CD4-positive, alpha-beta T cell (primary cell): ENCODE measurements at regions not wholly inside any gene's neighbourhood (a gene's known extent, or its start where the extent isn't known, plus 50 kb on each side); places are given as distances from the start of the nearest gene placed in this dataset.

Experiments used
- ATAC-seq: fragments of 200-7000 bp; cut with Tn5 transposase; one replicate; pipeline ENCODE4 v1.10.0; 2022; ENCODE audit warnings: mild to moderate bottlenecking; ENCODE audit not compliant: poor library complexity
- CTCF ChIA-PET: fragments of 350-600 bp; sonication (Branson Sonifier 250); formaldehyde crosslinking; loops from one replicate; lab custom pipeline; 2021; ENCODE audit warnings: antibody characterized with exemption, inconsistent platforms; lab: Charles Lee
- POLR2A ChIA-PET: fragments of 350-600 bp; sonication (Branson Sonifier 250); formaldehyde crosslinking; loops from one replicate; lab custom pipeline; 2021; ENCODE audit warnings: antibody characterized with exemption, inconsistent platforms; lab: Charles Lee
- DNase-seq, 14 experiments: peaks; one replicate each; pipeline ENCODE4 v3.0.0-alpha.2; 2013 to 2020; ENCODE audit warnings: mixed read lengths in 2 of 14
- H3K27ac ChIP-seq, 2 donors: one replicate each; pipeline versions ENCODE4 v1.5.1 to v1.7.0; 2013; ENCODE audit warnings: low read length in 2 of 2, low read depth in 1 of 2, mild to moderate bottlenecking in 1 of 2
- H3K27me3 ChIP-seq, 2 experiments: 1 replicate in 1 of 2; 2 replicates in 1 of 2; pipeline versions ENCODE4 v1.6.1 to v1.7.0; 2013; ENCODE audit warnings: low read length in 2 of 2, control low read depth in 1 of 2, mild to moderate bottlenecking in 1 of 2, moderate library complexity in 1 of 2; ENCODE audit not compliant: insufficient read depth in 2 of 2, control insufficient read depth in 1 of 2
- H3K36me3 ChIP-seq: one replicate; pipeline ENCODE4 v1.6.1; 2013; ENCODE audit warnings: low read length, control low read depth; ENCODE audit not compliant: insufficient read depth
- H3K4me1 ChIP-seq: one replicate; pipeline ENCODE4 v1.6.1; 2013; ENCODE audit warnings: low read length, control low read depth; ENCODE audit not compliant: insufficient read depth
- H3K4me3 ChIP-seq: one replicate; pipeline ENCODE4 v1.5.1; 2013; ENCODE audit warnings: mild to moderate bottlenecking, low read length, moderate library complexity
- H3K9me3 ChIP-seq, 2 experiments: 1 replicate in 1 of 2; 2 replicates in 1 of 2; pipeline versions ENCODE4 v1.6.1 to v1.7.0; 2013; ENCODE audit warnings: low read length in 2 of 2, mild to moderate bottlenecking in 2 of 2, control low read depth in 1 of 2, moderate library complexity in 1 of 2; ENCODE audit not compliant: control insufficient read depth in 1 of 2, insufficient read depth in 1 of 2
- H3K27ac Mint-ChIP-seq: one replicate; pipeline ENCODE4 v1.8.0; 2020; ENCODE audit warnings: mixed read lengths
- H3K27me3 Mint-ChIP-seq: one replicate; pipeline ENCODE4 v1.8.0; 2021; ENCODE audit warnings: mixed read lengths
- H3K36me3 Mint-ChIP-seq: one replicate; pipeline ENCODE4 v1.8.0; 2021; ENCODE audit warnings: low read depth, mixed read lengths
- H3K4me1 Mint-ChIP-seq: one replicate; pipeline ENCODE4 v1.8.0; 2021; ENCODE audit warnings: low read depth, mixed read lengths
- H3K4me3 Mint-ChIP-seq: one replicate; pipeline ENCODE4 v1.8.0; 2020; ENCODE audit warnings: mild to moderate bottlenecking, mixed read lengths
- H3K9me3 Mint-ChIP-seq: one replicate; pipeline ENCODE4 v1.8.0; 2020; ENCODE audit warnings: mixed read lengths
- CTCF ChIP-seq: fragments of 200-600 bp; IDR thresholded peaks from one replicate; pipeline ENCODE4 v1.8.0; 2022; ENCODE audit warnings: antibody characterized with exemption, mild to moderate bottlenecking
- intact Hi-C, 2 experiments: fragments of 100-400 bp; cut with DNase I in 1 of 2; cut with micrococcal nuclease in 1 of 2; formaldehyde crosslinking; loops; one replicate each; pipeline versions ENCODE4 v1.15.1 to v1.9.0; 2023 to 2025; cut with DNase I, micrococcal nuclease

DNA sequence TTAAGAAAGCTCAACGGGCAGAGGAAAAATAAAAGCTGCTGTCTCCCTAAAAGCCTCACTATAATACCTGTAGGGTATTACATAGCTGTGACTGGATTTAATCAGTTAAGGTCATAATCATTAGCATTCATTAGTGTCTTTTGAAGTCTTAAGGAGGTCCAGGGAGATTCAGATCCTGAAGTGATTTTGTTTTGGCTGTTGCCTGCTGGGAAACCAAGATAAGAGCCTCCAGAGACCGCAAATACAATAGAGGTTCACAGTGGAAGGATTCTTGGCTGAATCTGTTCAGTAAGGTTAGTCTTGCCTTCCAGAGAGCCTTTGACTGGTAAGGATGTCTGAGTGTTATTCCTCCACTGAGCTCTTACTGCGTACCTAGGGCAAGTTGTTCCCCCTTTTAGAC lies 54.0 kb upstream of the TNFRSF19 start:
- intact Hi-C loops, result no loop called here
- Mint-ChIP-seq H3K4me3 (no peak overlapping the region), H3K4me1 (no peaks in the 10 kb centered on the region), H3K27me3 (peaks cover 57% of the 10 kb centered on the region), H3K27ac (no peak overlapping the region), H3K36me3 (no peaks in the 10 kb centered on the region), H3K9me3 (no peaks in the 10 kb centered on the region)
- Histone ChIP-seq H3K27ac (no peak overlapping the region), H3K9me3 (no peaks in the 10 kb centered on the region), H3K27me3 (peaks cover 4 to 14% of the 10 kb centered on the region in 2 experiments), H3K4me1 (no peaks in the 10 kb centered on the region), H3K4me3 (no peak overlapping the region), H3K36me3 (no peaks in the 10 kb centered on the region)
- POLR2A ChIA-PET, result no interaction called here
- no peak for DNase-seq
- no peak for TF ChIP-seq CTCF
- CTCF ChIA-PET, result no interaction called here
- ATAC-seq, result no peak

DNA sequence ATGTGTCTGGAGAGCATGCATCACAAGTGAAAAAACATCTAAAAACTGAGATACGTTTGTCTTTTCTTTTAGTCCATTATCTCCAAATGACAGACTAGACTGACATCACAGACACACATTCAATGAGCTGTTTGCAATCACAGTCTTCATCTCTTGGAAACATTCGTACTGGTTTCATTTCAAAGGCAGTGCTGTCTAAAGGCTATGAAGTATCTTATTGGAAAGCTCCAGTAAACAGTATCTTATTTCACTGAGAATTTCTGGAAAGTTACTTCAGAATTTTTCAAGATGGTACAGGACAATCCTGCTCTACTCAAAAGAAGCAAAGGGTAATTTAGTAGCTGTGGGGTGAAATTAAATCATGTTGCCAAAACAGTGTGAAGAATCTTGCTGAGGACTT lies 53.5 kb upstream of the TNFRSF19 start:
- intact Hi-C loops, result no loop called here
- Histone ChIP-seq H3K27me3 (peaks cover 4 to 9% of the 10 kb centered on the region in 2 experiments), H3K4me1 (no peaks in the 10 kb centered on the region), H3K9me3 (no peaks in the 10 kb centered on the region), H3K4me3 (no peak overlapping the region), H3K27ac (no peak overlapping the region), H3K36me3 (no peaks in the 10 kb centered on the region)
- H3K4me1 Mint-ChIP-seq, result no peaks in the 10 kb centered on the region
- H3K36me3 Mint-ChIP-seq, result no peaks in the 10 kb centered on the region
- no peak for ATAC-seq
- peaks cover 52% of the 10 kb centered on the region for H3K27me3 Mint-ChIP-seq
- ChIA-PET POLR2A (no interaction called here), CTCF (no interaction called here)
- no peak for DNase-seq
- H3K27ac Mint-ChIP-seq, result no peak overlapping the region
- H3K4me3 Mint-ChIP-seq, result no peak overlapping the region
- H3K9me3 Mint-ChIP-seq, result no peaks in the 10 kb centered on the region
- no peak for TF ChIP-seq CTCF

- H3K4me3 ChIP-seq, result no peak overlapping the region
- no peaks in the 10 kb centered on the region for H3K9me3 ChIP-seq
- no peak for DNase-seq
- no peak overlapping the region for H3K4me3 Mint-ChIP-seq
- no peaks in the 10 kb centered on the region for H3K4me1 Mint-ChIP-seq
- no peak overlapping the region for H3K27ac Mint-ChIP-seq
- no peaks in the 10 kb centered on the region for H3K9me3 Mint-ChIP-seq
- H3K4me1 ChIP-seq, result no peaks in the 10 kb centered on the region
- no peaks in the 10 kb centered on the region for H3K36me3 ChIP-seq
- intact Hi-C loops, result no loop called here
- peaks cover 0 to 4% of the 10 kb centered on the region in 2 experiments for H3K27me3 ChIP-seq
- H3K27me3 Mint-ChIP-seq, result peaks cover 42% of the 10 kb centered on the region
- CTCF ChIA-PET, result no interaction called here
- H3K27ac ChIP-seq, result no peak overlapping the region
- ATAC-seq, result no peak
- POLR2A ChIA-PET, result no interaction called here
- H3K36me3 Mint-ChIP-seq, result no peaks in the 10 kb centered on the region
- TF ChIP-seq CTCF, result no peak
These were observed 52.0 kb upstream of the TNFRSF19 start for GRCh38 chr13:23518231-23518630.
